Esophagus (tissue), 2 donors: ENCODE measurements at regions not wholly inside any gene's neighbourhood (a gene's known extent, or its start where the extent isn't known, plus 50 kb on each side); places are given as distances from the start of the nearest gene placed in this dataset.
A peak's percentile ranks its signal among the peaks of the same experiment; 100 is the strongest.
"Not testable (repeated sequence)": the region's sequence is repeated elsewhere in the genome, so short reads cannot be mapped to it uniquely, and the experiment has no call there.

Source experiments
- H3K27ac ChIP-seq, 2 donors: one replicate each; pipeline ENCODE4 v1.5.1; 2013; ENCODE audit warnings: low read depth in 2 of 2, mild to moderate bottlenecking in 2 of 2, inconsistent platforms in 1 of 2, low read length in 1 of 2, moderate library complexity in 1 of 2
- H3K27me3 ChIP-seq, 2 donors: one replicate each; pipeline ENCODE4 v1.6.1; 2013; ENCODE audit warnings: low read length in 2 of 2, control low read depth in 1 of 2, mild to moderate bottlenecking in 1 of 2; ENCODE audit not compliant: insufficient read depth in 2 of 2, control insufficient read depth in 1 of 2
- H3K36me3 ChIP-seq, 2 donors: one replicate each; pipeline ENCODE4 v1.6.1; 2013; ENCODE audit warnings: low read length in 1 of 2; ENCODE audit not compliant: control insufficient read depth in 2 of 2, insufficient read depth in 2 of 2
- H3K4me1 ChIP-seq, 2 donors: one replicate each; pipeline ENCODE4 v1.6.1; 2013; ENCODE audit warnings: low read length in 1 of 2; ENCODE audit not compliant: control insufficient read depth in 2 of 2, insufficient read depth in 2 of 2
- H3K4me3 ChIP-seq, 2 donors: one replicate each; pipeline ENCODE4 v1.5.1; 2013; ENCODE audit warnings: low read length in 2 of 2, mild to moderate bottlenecking in 2 of 2, low read depth in 1 of 2, moderate library complexity in 1 of 2
- H3K9me3 ChIP-seq, 2 donors: one replicate each; pipeline ENCODE4 v1.6.1; 2013; ENCODE audit warnings: mild to moderate bottlenecking in 2 of 2, low read depth in 1 of 2, low read length in 1 of 2, moderate library complexity in 1 of 2; ENCODE audit not compliant: control insufficient read depth in 2 of 2, insufficient read depth in 1 of 2
- WGBS, 2 donors: extraction: QIAGEN DNeasy Blood & Tissue Kit; methylation state at CpG; one replicate each; pipeline ENCODE4 v1.1.7; 2013; 5-methylcytosine and 5-hydroxymethylcytosine counted together
- donor health status: healthy with polysubstance abuse.
- donor health status: Bipolar disorder and iron deficiency.

DNA sequence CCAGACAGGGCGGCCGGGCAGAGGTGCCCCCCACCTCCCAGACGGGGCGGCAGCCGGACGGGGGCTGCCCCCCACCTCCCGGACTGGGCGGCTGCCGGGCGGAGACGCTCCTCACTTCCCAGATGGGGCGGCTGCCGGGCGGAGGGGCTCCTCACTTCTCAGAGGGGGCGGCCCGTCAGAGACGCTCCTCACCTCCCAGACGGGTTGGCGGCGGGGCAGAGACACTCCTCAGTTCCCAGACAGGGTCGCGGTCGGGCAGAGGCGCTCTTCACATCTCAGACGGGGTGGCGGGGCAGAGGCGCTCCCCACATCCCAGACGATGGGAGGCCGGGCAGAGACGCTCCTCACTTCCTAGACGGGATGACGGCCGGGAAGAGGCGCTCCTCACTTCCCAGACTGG lies 68.5 kb upstream of the GPC4 start:
- not testable (repeated sequence) for H3K4me3 ChIP-seq, H3K27ac ChIP-seq, H3K4me1 ChIP-seq, H3K9me3 ChIP-seq, H3K36me3 ChIP-seq, H3K27me3 ChIP-seq
- 97 to 98% methylated on average over 29 to 34 of the region's 34 CpGs for WGBS, 2 donors

GRCh38 chrX:133482056-133482952 lies 67.0 kb upstream of the GPC4 start:
- H3K4me1 ChIP-seq: no peaks in the 10 kb centered on the region
- H3K27me3 ChIP-seq: no peaks in the 10 kb centered on the region
- H3K36me3 ChIP-seq: no peaks in the 10 kb centered on the region
- no peak overlapping the region for H3K4me3 ChIP-seq
- no peak overlapping the region for H3K27ac ChIP-seq
- H3K9me3 ChIP-seq: no peaks in the 10 kb centered on the region
- 33 to 48% methylated on average over 7 of the region's 7 CpGs for WGBS, 2 donors

GRCh38 chrX:133477986-133478385 lies 62.7 kb upstream of the GPC4 start:
- H3K4me1 ChIP-seq: no peaks in the 10 kb centered on the region
- H3K27me3 ChIP-seq: no peaks in the 10 kb centered on the region
- H3K4me3 ChIP-seq: no peak overlapping the region
- H3K36me3 ChIP-seq: no peaks in the 10 kb centered on the region
- WGBS, 2 donors: 69 to 72% methylated on average over 4 of the region's 4 CpGs
- no peaks in the 10 kb centered on the region for H3K9me3 ChIP-seq
- H3K27ac ChIP-seq: no peak overlapping the region

DNA sequence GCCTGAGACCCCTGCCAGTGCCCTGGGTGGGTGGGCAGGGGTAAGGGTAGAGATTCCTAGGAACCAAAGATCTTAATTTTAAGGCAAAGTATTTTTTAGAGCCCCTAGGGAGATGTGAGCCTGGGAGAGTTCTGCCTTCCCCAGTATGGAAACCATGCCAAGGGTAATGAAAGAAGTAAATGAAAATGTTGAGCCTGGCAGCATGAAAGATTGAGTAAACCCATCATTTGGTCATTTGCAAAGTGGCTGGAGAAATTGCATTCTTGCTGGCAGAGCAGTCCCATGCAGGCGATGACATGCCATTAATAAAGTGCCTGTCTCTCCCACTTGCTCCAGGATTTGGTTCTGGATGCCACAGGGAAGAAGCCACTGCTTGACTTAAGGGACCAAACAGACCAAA lies 60.7 kb upstream of the GPC4 start:
- H3K27ac ChIP-seq: peak overlapping the region in 1 of 2 donors; percentile 59
- no peak overlapping the region for H3K4me3 ChIP-seq
- no peaks in the 10 kb centered on the region for H3K4me1 ChIP-seq
- no peaks in the 10 kb centered on the region for H3K27me3 ChIP-seq
- H3K36me3 ChIP-seq: no peaks in the 10 kb centered on the region
- WGBS, 2 donors: 67 to 70% methylated on average over 1 of the region's 1 CpG
- no peaks in the 10 kb centered on the region for H3K9me3 ChIP-seq

DNA sequence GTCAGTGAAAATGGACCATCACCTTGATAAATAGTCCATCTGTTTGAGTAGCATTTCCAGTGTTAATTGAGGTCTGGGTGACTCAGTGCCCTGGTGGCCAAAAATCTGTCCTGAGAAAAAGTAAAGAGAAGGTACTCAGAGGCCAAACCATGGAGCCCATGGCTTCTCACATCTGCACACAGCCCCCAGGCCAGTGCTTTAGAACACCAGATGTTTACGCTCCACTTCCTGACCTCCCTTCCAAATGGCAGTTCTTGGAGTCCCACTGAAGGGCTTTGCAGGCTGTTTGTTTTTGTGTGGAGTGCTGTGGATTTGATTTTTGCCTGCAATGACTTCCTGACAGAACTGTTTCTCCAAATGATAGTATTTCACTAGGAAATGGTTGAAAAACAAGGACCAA lies 60.2 kb upstream of the GPC4 start:
- 60 to 80% methylated on average over 1 of the region's 1 CpG for WGBS, 2 donors
- Histone ChIP-seq H3K27me3 (no peaks in the 10 kb centered on the region), H3K4me1 (no peaks in the 10 kb centered on the region), H3K4me3 (no peak overlapping the region), H3K36me3 (no peaks in the 10 kb centered on the region), H3K27ac (peak overlapping the region in 1 of 2 donors; percentile 59), H3K9me3 (no peaks in the 10 kb centered on the region)

GRCh38 chrX:133474574-133474973 lies 59.3 kb upstream of the GPC4 start:
- H3K4me1 ChIP-seq: no peaks in the 10 kb centered on the region
- no peaks in the 10 kb centered on the region for H3K9me3 ChIP-seq
- H3K4me3 ChIP-seq: no peak overlapping the region
- no peaks in the 10 kb centered on the region for H3K27me3 ChIP-seq
- WGBS, 2 donors: 75 to 83% methylated on average over 4 of the region's 4 CpGs
- no peak overlapping the region for H3K27ac ChIP-seq
- H3K36me3 ChIP-seq: no peaks in the 10 kb centered on the region

DNA sequence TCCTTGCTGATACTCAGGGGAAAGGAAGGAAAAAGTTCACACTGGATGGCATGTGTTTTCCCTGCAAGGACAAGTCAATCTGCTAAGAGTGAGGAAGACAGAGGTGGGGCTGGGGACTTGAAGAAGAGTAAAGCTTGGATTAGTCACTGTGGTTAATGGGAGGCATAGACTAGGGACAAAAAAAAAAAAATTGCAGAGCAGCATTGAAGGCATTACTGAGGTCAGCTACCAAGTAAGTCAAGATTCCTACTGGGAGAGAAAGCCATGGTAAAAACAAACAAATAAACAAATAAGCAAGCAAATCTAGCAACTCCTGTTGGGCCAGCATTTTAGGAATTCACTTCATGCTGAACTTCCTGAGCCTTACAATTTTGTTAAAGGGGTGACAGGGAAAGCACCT lies 58.2 kb upstream of the GPC4 start:
- Histone ChIP-seq H3K36me3 (no peaks in the 10 kb centered on the region), H3K9me3 (no peaks in the 10 kb centered on the region), H3K27me3 (no peaks in the 10 kb centered on the region), H3K4me3 (no peak overlapping the region), H3K4me1 (no peaks in the 10 kb centered on the region), H3K27ac (no peak overlapping the region)

GRCh38 chrX:133468051-133468450 lies 52.8 kb upstream of the GPC4 start:
- Histone ChIP-seq H3K36me3 (no peaks in the 10 kb centered on the region), H3K9me3 (no peaks in the 10 kb centered on the region), H3K4me1 (no peaks in the 10 kb centered on the region), H3K27ac (no peak overlapping the region), H3K27me3 (no peaks in the 10 kb centered on the region), H3K4me3 (no peak overlapping the region)
- 62 to 64% methylated on average over 3 of the region's 3 CpGs for WGBS, 2 donors

- Histone ChIP-seq H3K27ac (no peak overlapping the region), H3K36me3 (no peaks in the 10 kb centered on the region), H3K4me3 (no peak overlapping the region), H3K9me3 (no peaks in the 10 kb centered on the region), H3K27me3 (no peaks in the 10 kb centered on the region), H3K4me1 (no peaks in the 10 kb centered on the region)
- 83 to 97% methylated on average over 1 of the region's 1 CpG for WGBS, 2 donors
Measured at GRCh38 chrX:133465254-133465653, 50.0 kb upstream of the GPC4 start.
